ENCODE measurements at regions not wholly inside any gene's neighbourhood (a gene's known extent, or its start where the extent isn't known, plus 50 kb on each side); places are given as distances from the start of the nearest gene placed in this dataset.

DNA sequence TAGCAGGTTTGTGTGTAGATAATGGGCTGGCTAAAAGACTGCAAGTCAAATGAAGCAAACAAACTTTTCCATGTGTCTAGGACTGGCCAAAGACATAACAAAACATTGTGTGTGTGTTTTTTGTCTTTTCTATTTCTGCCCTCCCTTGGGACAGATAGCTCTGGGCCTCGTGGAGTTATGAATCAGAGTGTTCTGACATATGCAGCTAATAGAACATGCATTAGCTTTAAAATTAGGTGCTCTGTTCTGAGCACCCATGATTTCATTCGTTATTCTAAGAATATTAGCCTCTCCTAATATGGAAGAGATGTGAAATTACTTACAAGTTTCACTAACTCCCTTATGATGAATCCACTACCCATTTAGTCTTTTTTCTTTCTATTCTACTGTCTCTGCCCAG, 367.3 kb upstream of the PAPPA start:
- no peak for TF ChIP-seq CTCF (IDR thresholded peaks at IDR 0.05; ENCODE audit: low read length)
- no peak for TF ChIP-seq EZH2 (optimal IDR thresholded peaks at IDR 0.05; ENCODE audit: low read depth, low read length)
